ENCODE measurements at regions not wholly inside any gene's neighbourhood (a gene's known extent, or its start where the extent isn't known, plus 50 kb on each side); places are given as distances from the start of the nearest gene placed in this dataset.
"Not testable (repeated sequence)": the region's sequence is repeated elsewhere in the genome, so short reads cannot be mapped to it uniquely, and the experiment has no call there.

GRCh38 chr11:114949614-114950351 is 271.5 kb downstream of the NXPE2 start:
- no peak for DNase-seq (ENCODE audit: low read depth)
- no peak overlapping the region for H3K4me3 ChIP-seq (ENCODE audit: low read depth, low read length)
- H3K27me3 ChIP-seq (ENCODE audit: control insufficient read depth, insufficient read depth, low read length) = no peaks in the 10 kb centered on the region
- no peaks in the 10 kb centered on the region for H3K36me3 ChIP-seq (ENCODE audit: control insufficient read depth, insufficient read depth, low read length)
- TF ChIP-seq, protein P1, sequence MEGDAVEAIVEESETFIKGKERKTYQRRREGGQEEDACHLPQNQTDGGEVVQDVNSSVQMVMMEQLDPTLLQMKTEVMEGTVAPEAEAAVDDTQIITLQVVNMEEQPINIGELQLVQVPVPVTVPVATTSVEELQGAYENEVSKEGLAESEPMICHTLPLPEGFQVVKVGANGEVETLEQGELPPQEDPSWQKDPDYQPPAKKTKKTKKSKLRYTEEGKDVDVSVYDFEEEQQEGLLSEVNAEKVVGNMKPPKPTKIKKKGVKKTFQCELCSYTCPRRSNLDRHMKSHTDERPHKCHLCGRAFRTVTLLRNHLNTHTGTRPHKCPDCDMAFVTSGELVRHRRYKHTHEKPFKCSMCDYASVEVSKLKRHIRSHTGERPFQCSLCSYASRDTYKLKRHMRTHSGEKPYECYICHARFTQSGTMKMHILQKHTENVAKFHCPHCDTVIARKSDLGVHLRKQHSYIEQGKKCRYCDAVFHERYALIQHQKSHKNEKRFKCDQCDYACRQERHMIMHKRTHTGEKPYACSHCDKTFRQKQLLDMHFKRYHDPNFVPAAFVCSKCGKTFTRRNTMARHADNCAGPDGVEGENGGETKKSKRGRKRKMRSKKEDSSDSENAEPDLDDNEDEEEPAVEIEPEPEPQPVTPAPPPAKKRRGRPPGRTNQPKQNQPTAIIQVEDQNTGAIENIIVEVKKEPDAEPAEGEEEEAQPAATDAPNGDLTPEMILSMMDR (IDR thresholded peaks at IDR 0.05; ENCODE audit: insufficient read depth, low read length, poor library complexity, severe bottlenecking) = no peak

GRCh38 chr11:114953039-114953438 is 274.7 kb downstream of the NXPE2 start:
- Histone ChIP-seq H3K36me3 (ENCODE audit: control insufficient read depth, insufficient read depth, low read length) (no peaks in the 10 kb centered on the region), H3K4me3 (ENCODE audit: low read depth, low read length) (no peak overlapping the region), H3K27me3 (ENCODE audit: control insufficient read depth, insufficient read depth, low read length) (no peaks in the 10 kb centered on the region)
- DNase-seq (ENCODE audit: low read depth) = no peak
- TF ChIP-seq, protein P1 (IDR thresholded peaks at IDR 0.05; ENCODE audit: insufficient read depth, low read length, poor library complexity, severe bottlenecking) = no peak

DNA sequence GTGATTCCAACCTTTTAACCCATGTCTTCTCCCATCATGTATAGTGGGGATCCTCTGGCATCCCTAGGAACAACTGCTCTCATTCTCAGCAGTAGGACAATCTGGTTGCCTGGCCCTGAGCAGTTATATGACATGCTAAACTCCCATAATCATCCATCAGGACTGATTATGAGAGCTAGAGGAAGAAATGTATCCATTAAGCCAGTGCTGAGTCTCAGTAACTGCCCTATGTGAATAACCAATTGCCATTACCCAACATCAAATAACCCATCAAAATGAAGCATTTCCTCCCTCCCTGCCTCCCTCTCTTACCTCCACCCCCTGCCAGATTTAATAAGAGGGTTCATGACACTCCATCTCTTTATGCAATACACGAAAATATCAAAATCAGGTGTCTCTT is 277.6 kb downstream of the NXPE2 start:
- TF ChIP-seq, protein P1 (IDR thresholded peaks at IDR 0.05; ENCODE audit: insufficient read depth, low read length, poor library complexity, severe bottlenecking) = no peak
- H3K36me3 ChIP-seq (ENCODE audit: control insufficient read depth, insufficient read depth, low read length) = no peaks in the 10 kb centered on the region
- no peaks in the 10 kb centered on the region for H3K27me3 ChIP-seq (ENCODE audit: control insufficient read depth, insufficient read depth, low read length)
- no peak for DNase-seq (ENCODE audit: low read depth)
- H3K4me3 ChIP-seq (ENCODE audit: low read depth, low read length) = no peak overlapping the region

GRCh38 chr11:114956566-114956965 is 278.2 kb downstream of the NXPE2 start:
- Histone ChIP-seq H3K36me3 (ENCODE audit: control insufficient read depth, insufficient read depth, low read length) (no peaks in the 10 kb centered on the region), H3K4me3 (ENCODE audit: low read depth, low read length) (no peak overlapping the region), H3K27me3 (ENCODE audit: control insufficient read depth, insufficient read depth, low read length) (no peaks in the 10 kb centered on the region)
- no peak for DNase-seq (ENCODE audit: low read depth)
- TF ChIP-seq, protein P1 (IDR thresholded peaks at IDR 0.05; ENCODE audit: insufficient read depth, low read length, poor library complexity, severe bottlenecking) = no peak

DNA sequence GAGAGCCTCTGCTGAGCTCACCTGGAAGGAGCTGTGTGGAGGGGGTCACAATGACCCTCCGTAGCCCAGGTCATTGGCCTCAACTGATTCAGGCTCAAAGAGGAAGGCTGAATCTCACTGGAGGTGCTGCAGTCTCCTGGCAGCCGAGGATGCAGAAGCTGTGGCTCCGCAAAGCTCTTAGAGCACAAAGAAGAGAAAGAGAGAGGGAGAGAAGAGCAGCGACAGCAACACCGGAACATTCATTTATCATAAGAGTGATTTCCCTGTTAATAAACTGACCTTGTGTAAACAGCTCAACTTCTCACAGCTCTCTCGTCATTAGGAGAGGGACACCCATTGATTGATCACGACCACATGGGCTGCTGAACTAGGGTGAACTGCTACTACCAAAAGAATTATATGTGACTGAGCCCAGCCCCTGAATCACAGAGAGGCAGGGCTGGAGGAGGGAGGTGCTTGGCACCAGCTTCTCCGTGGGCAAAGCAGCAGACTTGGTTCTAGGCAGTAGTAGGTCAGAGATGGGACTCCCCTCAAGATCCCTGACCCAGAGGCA is 281.7 kb downstream of the NXPE2 start:
- no peak for DNase-seq (ENCODE audit: low read depth)
- H3K27me3 ChIP-seq (ENCODE audit: control insufficient read depth, insufficient read depth, low read length) = no peaks in the 10 kb centered on the region
- no peaks in the 10 kb centered on the region for H3K36me3 ChIP-seq (ENCODE audit: control insufficient read depth, insufficient read depth, low read length)
- no peak overlapping the region for H3K4me3 ChIP-seq (ENCODE audit: low read depth, low read length)
- TF ChIP-seq, protein P1 (IDR thresholded peaks at IDR 0.05; ENCODE audit: insufficient read depth, low read length, poor library complexity, severe bottlenecking) = no peak

GRCh38 chr11:114960819-114961218 is 282.5 kb downstream of the NXPE2 start:
- not testable (repeated sequence) for H3K36me3 ChIP-seq (ENCODE audit: control insufficient read depth, insufficient read depth, low read length); DNase-seq (ENCODE audit: low read depth); H3K4me3 ChIP-seq (ENCODE audit: low read depth, low read length); H3K27me3 ChIP-seq (ENCODE audit: control insufficient read depth, insufficient read depth, low read length)

Data from kidney epithelial cell (primary cell).